GM18502 (cell line): ENCODE measurements at regions not wholly inside any gene's neighbourhood (a gene's known extent, or its start where the extent isn't known, plus 50 kb on each side); places are given as distances from the start of the nearest gene placed in this dataset.

ENCODE experiments used
- ATAC-seq: cut with Tn5 transposase; IDR thresholded peaks from one replicate; pipeline ENCODE4 v1.9.1; 2021; ENCODE audit warnings: mild to moderate bottlenecking; ENCODE audit not compliant: unreplicated experiment, poor library complexity

DNA sequence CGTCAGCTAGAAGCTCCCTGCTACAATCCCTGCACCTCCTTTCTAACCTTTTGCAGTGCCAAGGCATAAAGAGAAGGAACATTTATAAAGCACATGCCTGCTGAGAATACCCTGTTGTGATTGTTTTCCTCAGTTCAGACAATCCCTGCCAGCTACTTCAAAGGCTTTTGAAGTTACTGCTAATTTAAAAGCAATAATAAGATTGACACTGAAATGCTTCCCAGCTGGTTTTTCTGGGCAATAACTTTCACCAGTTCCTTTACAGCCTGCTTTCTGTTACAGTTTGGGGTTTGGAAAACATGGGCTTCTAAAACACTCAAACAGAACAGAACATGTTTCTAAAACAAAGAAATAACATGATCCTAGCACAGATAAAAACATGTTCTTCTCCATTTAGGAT, 232.3 kb upstream of the CPEB2 start:
- no peak for ATAC-seq

DNA sequence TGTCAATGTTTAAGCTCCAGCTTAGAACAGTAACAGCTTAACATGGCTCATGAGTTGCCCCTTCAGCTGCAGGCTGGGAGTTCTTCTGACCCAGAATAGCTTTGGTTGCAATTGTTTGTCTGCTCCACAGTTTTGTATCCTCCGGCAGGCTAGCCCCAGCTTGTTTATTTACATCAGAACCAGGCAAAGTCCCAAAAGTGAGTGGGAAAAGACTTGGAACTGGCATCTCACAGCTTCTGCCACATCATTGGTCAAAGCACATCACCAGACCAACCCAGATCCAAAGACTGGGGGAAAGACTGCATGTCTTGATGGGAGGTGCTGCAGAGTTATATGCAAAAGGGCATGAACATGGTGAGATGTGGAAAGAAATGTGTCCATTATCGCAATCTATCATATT, 231.2 kb upstream of the CPEB2 start:
- ATAC-seq = no peak

DNA sequence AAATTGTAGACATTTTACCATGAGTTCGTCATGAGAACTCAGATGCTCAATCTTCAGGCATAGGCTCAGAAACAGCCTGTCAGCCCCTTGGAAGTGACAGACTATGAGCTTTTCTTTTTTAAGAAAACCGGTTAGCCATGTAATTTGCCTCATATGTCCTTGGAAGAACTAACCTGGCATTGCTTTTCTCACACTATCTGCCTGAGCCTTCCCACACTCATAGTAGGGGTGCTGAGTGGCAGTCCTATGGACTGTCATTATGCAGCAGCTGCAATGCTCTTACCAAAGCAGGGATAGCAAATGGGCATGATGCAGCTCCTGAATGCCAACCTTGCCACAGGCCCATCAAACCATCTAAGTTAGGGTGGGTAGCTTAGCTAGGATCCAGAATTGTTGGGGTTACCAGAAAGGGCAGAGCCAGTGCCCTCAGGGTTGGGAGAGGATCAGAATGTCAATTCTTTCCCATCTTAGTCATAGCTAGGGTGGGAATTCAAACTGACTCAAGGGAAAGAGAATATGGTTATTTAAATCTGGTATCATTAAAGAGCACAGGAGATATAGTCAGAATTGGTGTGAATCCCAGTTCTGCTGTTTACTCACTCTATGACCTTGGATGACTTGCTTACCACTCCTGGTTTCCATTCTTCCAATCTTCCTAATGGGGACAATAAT, 230.6 kb upstream of the CPEB2 start:
- no peak for ATAC-seq

DNA sequence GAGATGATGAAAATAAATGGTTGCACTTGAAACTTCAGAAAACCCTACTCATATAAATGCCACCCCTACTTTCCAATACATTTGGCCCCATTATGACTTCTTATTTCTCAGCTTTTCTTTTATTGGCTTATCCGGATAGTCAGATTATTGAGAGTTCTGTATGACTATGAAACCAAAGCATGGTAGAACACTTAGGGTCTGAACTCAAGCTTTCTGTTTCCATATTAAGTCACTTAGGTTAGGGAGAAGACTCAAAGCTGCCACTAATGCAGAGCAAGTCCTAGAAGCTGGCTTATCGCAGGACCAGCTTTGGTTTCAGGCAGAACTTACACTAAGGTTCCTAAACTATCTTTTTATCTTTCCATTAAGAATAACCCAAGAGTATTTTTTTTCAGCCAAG, 229.9 kb upstream of the CPEB2 start:
- peak; percentile 50 for ATAC-seq

DNA sequence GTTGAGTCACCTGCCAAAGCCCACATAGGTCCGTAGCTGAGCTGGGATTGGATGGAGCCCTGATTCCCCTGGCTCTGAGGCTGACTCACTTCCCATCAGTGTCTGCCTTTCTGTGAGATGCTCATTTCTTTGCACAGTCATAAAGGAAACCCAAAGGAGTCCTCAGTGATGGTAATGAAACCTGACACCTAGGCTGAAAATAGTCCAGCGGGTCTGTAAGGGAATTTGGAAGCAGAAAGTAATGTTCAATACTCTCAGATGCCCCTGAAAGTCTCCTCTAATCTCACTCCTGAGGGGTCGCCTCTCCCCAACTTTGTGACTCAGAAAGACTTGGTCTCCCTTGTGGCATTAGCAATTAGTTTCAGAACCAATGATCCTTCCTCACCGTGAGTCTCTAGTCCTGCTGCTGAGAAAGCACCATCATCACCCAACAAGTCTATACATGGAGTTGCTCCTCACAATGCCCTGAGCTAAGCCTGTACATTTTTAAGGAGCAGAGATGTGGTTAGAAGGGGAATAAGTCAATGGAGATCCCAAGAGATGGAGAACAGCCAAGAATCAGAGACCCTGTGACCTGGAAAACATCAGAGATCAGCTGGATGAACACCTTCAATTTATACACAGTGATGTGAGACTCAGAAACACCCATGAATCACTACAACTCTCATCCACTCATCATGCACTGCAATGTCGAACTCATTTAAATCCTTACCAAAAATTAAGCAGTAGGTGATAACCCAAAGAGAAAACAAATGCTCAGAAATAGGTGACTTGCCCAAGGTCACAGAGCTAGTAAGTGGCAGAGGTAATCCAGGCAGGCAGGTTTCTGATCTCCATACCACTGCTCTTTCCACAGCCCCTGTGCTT, 219.0 kb upstream of the CPEB2 start:
- ATAC-seq = peak; percentile 97

DNA sequence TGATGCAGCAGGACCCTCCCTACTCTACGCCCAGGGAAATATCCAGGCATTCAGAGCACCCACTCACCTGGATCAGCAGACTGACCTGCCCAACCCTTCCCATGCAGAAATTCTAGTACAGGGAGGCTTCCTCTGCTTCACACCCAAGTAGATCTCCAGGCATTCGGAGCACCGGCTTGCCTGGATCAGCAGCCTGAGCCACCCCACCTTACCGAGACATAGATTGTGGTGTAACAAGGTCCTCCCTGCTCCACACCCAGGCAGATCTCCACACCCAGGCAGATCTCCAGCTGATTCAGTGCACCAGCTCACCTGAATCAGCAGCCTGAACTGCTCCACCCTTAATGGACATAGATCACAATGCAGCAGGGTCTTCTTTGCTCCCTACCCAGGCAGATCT, 215.1 kb upstream of the CPEB2 start:
- ATAC-seq = no peak

DNA sequence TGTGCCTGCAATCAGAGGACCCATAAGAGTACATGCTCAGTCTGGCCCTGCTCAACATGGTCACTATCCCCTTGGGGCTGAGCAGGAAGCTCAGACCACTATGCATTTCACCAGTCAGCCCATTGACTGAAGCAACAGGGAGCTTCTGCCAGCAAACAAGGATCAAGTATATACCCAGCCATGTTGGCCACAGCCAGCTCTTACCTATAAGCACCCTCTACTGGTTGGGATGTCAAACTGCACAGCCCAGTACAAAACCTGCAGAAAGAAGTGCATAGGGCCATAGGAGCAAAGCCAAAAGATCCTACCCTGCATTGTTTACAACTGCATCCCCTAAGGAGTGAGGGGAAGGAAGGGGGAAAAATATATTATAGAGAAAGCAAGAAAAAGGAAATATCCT, 214.4 kb upstream of the CPEB2 start:
- ATAC-seq = peak; percentile 37

DNA sequence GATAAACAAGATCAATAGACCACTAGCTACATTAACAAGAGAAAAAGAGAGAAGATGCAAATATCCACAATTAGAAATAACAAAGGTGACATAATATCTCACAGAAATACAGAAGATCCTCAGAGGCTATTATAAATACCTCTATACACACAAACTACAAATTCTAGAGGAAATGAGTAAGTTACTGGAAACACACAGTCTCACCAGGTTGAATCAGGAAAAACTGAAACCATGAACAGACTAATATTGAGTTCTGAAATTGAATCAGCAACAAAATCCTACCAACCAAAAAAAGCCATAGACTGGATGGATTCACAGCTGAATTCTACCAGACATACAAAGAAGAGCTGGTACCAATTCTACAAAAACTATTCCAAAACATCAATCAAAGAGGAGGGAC, 211.8 kb upstream of the CPEB2 start:
- ATAC-seq = peak; percentile 69

DNA sequence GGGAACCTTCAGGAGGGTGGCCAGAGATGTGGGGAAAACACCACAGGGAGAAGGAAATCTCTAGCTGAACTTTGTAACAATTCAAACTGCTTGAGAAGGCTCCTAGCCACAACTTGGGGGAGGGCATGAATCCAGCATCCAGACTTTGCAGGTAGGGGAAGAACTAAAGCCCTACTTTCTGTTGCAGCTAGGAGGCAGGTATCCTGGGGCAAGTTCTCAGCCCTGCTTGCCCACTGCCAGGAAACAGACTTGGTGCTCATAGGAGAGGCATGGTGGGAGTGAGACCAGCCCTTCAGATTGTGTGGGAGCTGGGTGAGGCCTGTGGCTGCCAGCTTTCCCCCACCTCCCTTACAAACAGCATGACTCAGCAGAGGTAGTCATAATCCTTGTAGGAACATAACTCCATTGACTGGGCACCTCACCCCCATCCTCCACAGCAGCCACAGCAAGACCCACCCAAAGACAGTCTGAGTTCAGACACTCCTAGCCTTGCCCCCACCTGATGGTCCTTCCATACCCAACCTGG, 209.5 kb upstream of the CPEB2 start:
- no peak for ATAC-seq

DNA sequence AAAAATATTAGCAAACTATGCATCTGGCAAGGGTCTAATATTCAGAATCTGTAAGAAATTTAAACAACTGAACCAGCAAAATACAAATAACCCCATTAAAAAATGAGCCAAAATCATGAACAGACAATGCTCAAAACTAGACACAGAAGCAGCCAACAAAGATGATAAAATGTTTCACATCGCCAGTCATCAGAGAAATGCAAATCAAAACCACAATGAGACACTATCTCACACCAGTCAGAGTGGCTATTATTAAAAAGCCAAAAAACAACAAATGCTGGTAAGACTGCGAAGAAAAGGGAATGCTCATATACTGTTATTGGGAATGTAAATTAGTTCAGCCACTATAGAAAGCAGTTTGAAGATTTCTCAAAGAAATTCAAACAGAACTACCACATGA, 201.3 kb upstream of the CPEB2 start:
- ATAC-seq = no peak

DNA sequence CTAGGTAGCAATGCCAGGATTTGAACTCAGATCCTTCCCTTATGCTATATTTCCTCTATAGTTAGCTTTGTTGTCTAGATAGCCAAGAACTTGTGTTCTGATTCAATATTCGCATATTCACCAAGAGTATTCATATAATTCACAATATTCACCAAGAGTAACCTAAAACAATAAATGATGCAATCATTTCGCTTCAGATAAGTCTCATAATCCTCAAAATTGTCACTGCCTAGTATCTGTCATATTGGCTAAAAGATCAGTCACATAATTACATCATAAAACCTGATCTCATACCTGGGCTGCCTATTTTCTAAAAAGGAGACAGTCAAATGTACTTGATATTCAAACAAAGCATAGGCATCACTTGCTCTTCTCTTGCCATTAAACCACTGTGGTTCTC, 199.7 kb upstream of the CPEB2 start:
- ATAC-seq = no peak

DNA sequence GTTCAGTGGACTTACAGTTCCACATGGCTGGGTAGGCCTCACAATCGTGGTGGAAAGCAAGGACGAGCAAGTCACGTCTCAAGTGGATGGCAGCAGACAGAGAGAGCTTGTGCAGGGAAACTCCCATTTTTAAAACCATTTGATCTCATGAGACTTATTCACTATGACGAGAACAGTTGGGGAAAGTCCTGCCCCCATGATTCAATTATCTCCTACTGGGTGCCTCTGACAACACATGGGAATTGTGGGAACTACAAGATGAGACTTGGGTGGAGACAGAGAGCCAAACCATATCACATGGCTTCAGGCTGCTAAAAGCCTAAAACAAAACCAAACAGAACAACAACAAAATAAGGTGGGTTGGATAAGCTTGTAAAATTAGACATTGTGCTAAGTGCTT, 194.4 kb upstream of the CPEB2 start:
- no peak for ATAC-seq

DNA sequence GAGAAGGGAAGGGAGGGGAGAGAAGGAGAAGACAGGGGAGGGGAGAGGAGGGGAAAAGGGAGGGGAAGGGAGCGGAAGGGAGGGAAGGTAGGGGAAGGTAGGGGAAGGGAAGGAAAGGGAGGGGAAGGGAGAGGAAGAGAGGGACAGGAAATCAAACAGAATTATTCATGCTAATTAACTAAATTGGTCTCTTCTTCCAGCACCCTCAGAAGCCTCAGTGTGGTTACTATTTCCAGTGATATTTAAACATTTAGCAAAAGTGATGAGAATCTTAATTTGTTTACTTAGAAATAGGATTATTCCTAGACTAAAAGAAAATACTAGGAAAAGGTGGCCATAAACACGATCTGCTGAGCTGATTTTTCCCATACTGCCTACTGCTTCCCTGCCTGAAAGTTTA, 193.1 kb upstream of the CPEB2 start:
- ATAC-seq = no peak

DNA sequence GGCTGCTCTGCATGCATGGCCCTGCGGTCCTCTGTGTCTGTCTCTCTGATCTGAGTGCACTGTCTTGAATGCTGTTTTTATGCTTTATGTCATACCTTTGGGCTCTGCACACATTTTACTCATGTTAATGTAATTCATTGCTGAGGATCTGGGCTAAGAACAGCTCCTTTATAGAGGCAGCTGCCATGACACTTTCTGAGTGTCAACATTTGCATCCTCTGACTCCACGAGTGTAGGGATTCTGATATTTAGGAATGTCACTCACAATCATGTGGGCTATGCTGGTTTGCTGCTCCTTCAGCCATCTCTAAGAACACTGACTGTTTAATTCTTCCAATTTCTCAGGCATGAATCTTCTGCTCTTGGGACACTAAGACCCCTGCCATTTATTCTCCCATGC, 192.2 kb upstream of the CPEB2 start:
- no peak for ATAC-seq

DNA sequence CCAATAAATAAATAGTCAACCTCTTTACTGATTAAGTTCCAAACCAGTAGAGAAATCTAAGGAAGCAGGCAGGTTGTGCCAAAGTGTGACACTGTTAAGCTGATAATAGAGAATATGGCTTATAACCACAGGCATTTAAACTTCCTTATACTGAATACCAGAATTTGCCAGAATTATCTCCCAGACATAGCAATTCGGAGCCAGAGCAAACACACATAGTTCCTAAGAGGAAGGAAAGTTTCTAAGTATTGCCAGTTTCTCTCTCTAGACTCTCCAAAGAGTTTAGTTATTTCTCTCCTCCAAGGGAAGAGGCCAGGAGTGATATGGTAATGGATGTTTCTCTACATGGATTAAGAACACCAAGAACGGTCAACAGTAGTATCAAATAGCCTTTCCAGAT, 191.7 kb upstream of the CPEB2 start:
- ATAC-seq = no peak

DNA sequence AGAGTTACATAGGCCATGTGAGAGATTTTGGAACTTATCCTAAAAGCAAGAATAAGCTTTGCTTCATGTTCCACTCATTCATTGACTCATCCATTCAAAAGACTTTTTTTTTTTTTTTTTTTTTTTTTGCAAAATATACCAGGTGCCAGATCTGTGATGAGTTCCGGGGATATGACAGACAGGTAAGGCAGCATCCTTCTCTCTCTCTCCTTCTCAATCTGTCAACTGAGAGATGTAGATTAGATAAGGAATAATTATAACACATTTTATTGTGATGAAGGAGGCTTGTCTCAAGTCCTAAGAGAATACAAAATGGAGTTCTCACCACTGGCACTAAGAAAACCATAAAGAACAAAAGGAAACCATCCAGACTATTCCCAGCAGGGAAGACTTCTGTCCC, 190.2 kb upstream of the CPEB2 start:
- no peak for ATAC-seq

DNA sequence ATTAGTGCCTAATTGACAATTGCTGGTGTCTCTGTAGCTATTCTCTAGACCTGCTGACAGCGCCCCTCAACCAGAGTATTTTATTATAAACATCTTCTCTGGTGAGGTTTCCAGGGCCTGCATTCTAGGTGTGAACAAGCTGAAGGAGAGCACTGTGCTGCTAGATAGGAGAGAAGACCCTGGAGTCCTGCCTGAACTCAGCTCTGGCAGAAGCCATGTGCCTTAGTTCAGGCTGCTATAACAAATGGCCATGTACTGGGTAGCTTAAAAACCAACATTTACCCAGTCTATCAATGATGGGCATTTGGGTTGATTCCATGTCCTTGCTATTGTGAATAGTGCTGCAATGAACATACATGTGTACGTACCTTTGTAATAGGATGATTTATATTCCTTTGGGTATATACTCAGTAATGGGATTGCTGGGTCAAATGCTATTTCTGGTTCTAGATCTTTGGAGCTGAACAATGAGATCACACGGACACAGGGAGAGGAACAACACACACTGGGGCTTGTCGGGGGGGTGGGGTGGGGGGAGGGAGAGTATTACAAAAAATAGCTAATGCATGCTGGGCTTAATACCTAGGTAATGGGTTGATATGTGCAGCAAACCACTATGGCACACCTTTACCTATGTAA, 185.5 kb upstream of the CPEB2 start:
- ATAC-seq = no peak

DNA sequence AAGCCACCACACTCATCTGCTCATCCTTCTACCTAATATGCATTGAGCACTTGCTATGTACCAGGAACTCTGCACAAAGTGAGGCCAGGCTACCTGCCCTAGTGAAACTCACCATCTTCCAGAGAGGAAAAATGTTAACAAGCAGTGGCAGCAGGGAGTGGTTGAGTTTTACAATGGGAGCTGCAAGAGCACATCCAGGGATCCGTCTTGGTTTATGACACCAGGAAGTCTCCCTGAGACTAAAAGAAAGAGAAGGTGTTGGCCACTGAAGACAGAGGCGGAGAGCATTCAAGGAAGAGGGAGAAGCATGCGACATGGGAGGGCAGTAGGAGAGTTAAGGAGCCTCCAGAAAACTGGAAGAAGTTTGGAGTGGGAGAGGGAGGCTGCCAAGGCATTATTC, 178.1 kb upstream of the CPEB2 start:
- no peak for ATAC-seq

DNA sequence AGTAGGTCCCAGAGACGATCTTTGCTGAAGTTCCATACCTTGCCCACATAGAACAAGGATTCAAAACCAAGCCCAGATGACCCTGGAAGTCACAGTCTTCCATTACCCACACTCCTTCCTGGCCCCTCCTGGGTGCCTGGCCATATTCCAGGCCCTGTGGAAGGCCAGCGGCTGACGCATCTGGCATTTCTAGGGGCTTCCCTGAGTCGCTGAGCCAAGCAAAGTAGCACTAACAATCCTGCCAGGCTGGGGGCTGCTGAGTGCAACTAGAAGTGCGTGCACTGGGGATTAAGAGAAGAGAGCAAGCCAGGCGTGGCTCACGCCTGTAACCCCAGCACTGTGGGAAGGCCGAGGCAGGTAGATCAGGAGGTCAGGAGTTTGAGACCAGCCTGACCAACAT, 175.2 kb upstream of the CPEB2 start:
- no peak for ATAC-seq

DNA sequence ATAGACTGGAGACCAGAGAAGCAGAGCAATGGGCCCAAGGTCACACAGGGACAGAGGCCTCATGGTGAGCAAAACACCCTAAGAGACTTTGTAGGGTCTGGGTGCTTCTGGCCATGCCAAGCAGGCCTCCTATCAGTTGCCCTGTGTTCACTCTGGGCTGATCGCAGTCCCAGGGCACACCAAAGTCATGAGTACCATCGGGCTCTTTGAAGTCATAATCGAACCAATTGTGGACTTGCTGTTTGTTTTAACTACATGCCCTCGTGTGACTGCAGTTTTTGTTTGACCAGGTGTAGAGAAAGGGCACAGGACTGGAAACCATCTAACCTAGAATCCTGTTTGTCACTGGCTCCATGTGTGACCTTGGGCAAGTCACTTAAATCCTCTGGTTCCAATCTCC, 172.5 kb upstream of the CPEB2 start:
- ATAC-seq = no peak

DNA sequence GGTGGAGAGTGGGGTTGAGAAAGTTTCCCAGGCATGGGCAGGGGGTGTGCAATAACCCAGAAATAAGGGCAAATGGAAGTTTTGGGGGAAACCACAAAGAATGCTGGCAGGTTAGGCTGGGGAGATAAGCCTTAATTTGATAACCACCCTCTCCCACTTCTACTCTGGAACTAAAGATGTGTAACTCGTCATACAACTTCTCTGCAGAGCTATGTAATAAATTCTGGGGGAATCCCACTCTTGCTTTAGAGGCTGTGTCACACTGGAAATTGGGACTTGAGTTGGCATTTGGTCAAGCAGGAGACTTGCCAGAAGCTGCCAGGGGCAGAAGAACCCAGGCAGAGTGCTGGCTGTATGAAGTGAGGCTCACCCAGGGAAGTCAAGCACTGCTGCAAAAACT, 170.9 kb upstream of the CPEB2 start:
- ATAC-seq = no peak
